ENCODE measurements at regions not wholly inside any gene's neighbourhood (a gene's known extent, or its start where the extent isn't known, plus 50 kb on each side); places are given as distances from the start of the nearest gene placed in this dataset.

- TF ChIP-seq GATA2 (IDR thresholded peaks at IDR 0.05; ENCODE audit: low read depth, low read length): no peak
- no peak for TF ChIP-seq GATA3 (IDR thresholded peaks at IDR 0.05; ENCODE audit: low read depth, low read length)
These were observed 232.0 kb downstream of the PLK2 start for GRCh38 chr5:58227858-58228257.
